Aorta (tissue), 5 donors: ENCODE measurements at regions not wholly inside any gene's neighbourhood (a gene's known extent, or its start where the extent isn't known, plus 50 kb on each side); places are given as distances from the start of the nearest gene placed in this dataset.

Source experiments
- ATAC-seq: fragments of 200-7000 bp; cut with Tn5 transposase; one replicate; pipeline ENCODE4 v1.9.1; 2022; ENCODE audit warnings: moderate library complexity; ENCODE audit not compliant: low FRiP score
- DNase-seq, 2 donors: peaks; one replicate each; pipeline ENCODE4 v3.0.0-alpha.2; 2020
- H3K27ac ChIP-seq, 2 donors: one replicate each; pipeline ENCODE4 v1.5.1; 2013; ENCODE audit warnings: low read length in 2 of 2, mild to moderate bottlenecking in 2 of 2, moderate library complexity in 2 of 2, control low read depth in 1 of 2, inconsistent platforms in 1 of 2, low read depth in 1 of 2
- H3K27me3 ChIP-seq, 2 donors: one replicate each; pipeline ENCODE4 v1.6.1; 2013; ENCODE audit warnings: control low read depth in 1 of 2, low read length in 1 of 2, mild to moderate bottlenecking in 1 of 2, moderate library complexity in 1 of 2; ENCODE audit not compliant: insufficient read depth in 2 of 2, control insufficient read depth in 1 of 2
- H3K36me3 ChIP-seq, 2 donors: one replicate each; pipeline ENCODE4 v1.6.1; 2013; ENCODE audit warnings: control low read depth in 1 of 2, low read length in 1 of 2, mild to moderate bottlenecking in 1 of 2; ENCODE audit not compliant: insufficient read depth in 2 of 2, control insufficient read depth in 1 of 2
- H3K4me1 ChIP-seq, 2 donors: one replicate each; pipeline ENCODE4 v1.6.1; 2013; ENCODE audit warnings: low read length in 2 of 2, control low read depth in 1 of 2, mild to moderate bottlenecking in 1 of 2, moderate library complexity in 1 of 2; ENCODE audit not compliant: insufficient read depth in 2 of 2, control insufficient read depth in 1 of 2
- H3K4me3 ChIP-seq, 2 donors: one replicate each; pipeline ENCODE4 v1.5.1; 2013; ENCODE audit warnings: low read length in 2 of 2, control low read depth in 1 of 2, mild to moderate bottlenecking in 1 of 2
- H3K9me3 ChIP-seq: one replicate; pipeline ENCODE4 v1.6.1; 2013; ENCODE audit warnings: mild to moderate bottlenecking, low read length; ENCODE audit not compliant: control insufficient read depth
- WGBS, 2 donors: extraction: QIAGEN DNeasy Blood & Tissue Kit; methylation state at CpG; one replicate each; pipeline ENCODE4 v1.1.7; 2013; 5-methylcytosine and 5-hydroxymethylcytosine counted together
- intact Hi-C, 2 donors: fragments of 100-400 bp; cut with DNase I; formaldehyde crosslinking; loops; one replicate each; pipeline versions ENCODE4 v1.14.2 to v1.15.0; 2022
- donor health status: healthy with polysubstance abuse.
- donor health status: Bipolar disorder and iron deficiency.
- donor health status: DM: no; HTN: no; CAD: no.
- donor health status: DM: no; HTN: no; CAD: no.
- donor health status: DM: yes; HTN: yes; CAD: no.

DNA sequence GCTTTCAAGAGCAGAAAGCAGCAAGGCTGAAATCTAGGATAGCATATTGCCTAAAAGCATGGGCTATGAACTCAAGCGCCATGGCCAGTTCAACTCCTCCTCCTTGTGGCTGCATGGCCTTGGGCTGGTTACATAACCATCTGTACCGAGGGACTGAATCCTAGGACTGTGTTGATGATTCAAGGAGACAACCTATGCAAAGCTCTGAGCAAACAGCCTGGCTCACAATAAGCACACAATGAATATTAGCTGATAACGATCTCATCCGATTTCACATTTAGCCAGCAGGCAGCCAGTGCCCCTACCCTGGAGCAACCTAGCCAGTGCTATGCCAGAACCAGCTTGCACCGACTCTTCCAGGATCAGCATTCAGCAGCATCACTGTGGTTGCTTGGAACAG lies 698.4 kb downstream of the TBC1D22A start:
- no peak for DNase-seq
- Histone ChIP-seq H3K27ac (no peak overlapping the region), H3K27me3 (no peaks in the 10 kb centered on the region), H3K9me3 (no peaks in the 10 kb centered on the region), H3K4me1 (no peaks in the 10 kb centered on the region), H3K4me3 (no peak overlapping the region), H3K36me3 (no peaks in the 10 kb centered on the region)
- no peak for ATAC-seq
- WGBS, 2 donors = 76 to 80% methylated on average over 5 of the region's 5 CpGs
- intact Hi-C loops = no loop called here

DNA sequence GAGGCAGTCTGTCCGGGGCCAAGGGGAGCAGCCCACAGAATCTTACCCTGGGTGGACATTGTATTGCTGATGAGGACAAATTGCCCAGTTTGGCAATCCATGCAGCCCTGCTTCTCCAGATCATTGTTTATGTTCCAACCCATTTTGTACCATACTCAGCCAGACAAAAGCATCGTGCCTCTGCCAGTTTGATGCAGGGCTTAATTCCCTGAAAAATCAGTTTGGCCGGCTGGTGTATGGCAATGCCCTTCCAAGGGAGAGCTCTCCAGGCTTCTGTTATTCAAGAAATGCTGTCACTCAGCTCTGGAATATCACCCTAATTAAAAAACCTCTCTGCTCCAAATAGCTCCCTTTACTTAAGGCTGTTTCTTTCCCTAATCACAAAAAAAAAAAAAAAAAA lies 697.7 kb downstream of the TBC1D22A start:
- H3K36me3 ChIP-seq = no peaks in the 10 kb centered on the region
- no peaks in the 10 kb centered on the region for H3K9me3 ChIP-seq
- 69 to 73% methylated on average over 3 of the region's 3 CpGs for WGBS, 2 donors
- H3K4me3 ChIP-seq = no peak overlapping the region
- DNase-seq (no peak), ATAC-seq (no peak)
- H3K27ac ChIP-seq = no peak overlapping the region
- no peaks in the 10 kb centered on the region for H3K27me3 ChIP-seq
- no peaks in the 10 kb centered on the region for H3K4me1 ChIP-seq
- intact Hi-C loops = no loop called here

DNA sequence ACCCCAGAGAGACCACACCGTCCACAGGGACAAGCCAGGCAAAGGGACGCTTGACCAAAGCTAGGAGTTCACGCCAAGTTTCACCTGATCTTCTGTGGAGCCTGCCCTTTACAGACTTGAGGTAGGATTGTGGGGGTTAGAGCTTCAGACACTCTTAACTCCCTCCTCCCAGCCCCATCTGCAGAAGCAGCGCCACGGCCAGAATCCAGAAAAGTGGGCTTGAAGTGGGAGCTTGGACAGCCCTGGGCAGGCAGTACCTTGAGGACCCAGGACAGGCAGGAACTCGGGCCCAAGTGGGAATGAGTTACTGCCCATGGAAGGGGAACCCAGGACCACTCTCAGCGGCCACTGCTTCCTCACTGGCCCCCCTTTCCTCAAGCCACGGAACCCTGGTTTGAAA lies 695.9 kb downstream of the TBC1D22A start:
- intact Hi-C loops = no loop called here
- Histone ChIP-seq H3K36me3 (no peaks in the 10 kb centered on the region), H3K27ac (no peak overlapping the region), H3K4me1 (no peaks in the 10 kb centered on the region), H3K27me3 (no peaks in the 10 kb centered on the region), H3K4me3 (no peak overlapping the region), H3K9me3 (no peaks in the 10 kb centered on the region)
- ATAC-seq = no peak
- 87 to 89% methylated on average over 8 of the region's 8 CpGs for WGBS, 2 donors
- DNase-seq = no peak

DNA sequence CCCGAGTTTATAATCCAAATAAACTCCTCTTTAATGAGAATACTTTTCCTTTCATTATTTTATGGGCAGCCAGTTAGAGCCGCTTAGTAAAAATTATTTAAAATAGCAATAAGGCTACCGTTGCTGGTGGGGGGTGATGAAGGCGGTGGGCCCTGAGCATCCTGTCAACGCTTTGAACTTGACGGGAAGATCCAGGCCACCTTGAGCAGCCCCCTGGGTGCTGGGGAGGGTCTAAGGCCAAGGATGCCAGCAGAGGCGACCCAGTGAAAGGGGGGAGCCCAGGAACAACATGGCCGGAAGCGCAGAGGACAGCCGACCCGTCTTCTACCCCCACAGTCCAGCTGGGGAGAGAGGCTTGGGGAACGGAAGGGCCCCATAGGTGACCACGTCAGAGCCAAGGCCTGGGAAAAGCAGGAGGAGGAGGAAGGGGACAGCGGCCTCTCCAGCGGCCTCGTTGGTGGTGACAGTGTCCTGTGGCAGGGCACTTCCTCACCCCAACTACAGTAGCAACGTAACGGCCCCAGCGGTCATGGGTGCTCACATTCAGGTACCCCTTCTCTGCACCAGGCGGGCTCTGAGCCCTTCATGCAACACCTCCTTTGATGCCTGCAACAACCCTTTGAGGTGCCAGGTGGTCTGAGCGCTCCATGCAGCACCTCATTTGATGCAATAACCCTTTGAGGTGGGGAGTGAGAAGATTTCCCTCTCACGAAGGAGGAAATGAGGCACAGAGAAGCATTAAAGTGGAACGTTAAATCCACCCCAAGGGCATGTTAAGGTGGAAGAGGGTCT lies 695.3 kb downstream of the TBC1D22A start:
- Histone ChIP-seq H3K36me3 (no peaks in the 10 kb centered on the region), H3K9me3 (no peaks in the 10 kb centered on the region), H3K27ac (no peak overlapping the region), H3K4me1 (no peaks in the 10 kb centered on the region), H3K27me3 (no peaks in the 10 kb centered on the region), H3K4me3 (no peak overlapping the region)
- intact Hi-C loops = no loop called here
- no peak for ATAC-seq
- DNase-seq = no peak
- WGBS, 2 donors = 89 to 91% methylated on average over 23 of the region's 23 CpGs

DNA sequence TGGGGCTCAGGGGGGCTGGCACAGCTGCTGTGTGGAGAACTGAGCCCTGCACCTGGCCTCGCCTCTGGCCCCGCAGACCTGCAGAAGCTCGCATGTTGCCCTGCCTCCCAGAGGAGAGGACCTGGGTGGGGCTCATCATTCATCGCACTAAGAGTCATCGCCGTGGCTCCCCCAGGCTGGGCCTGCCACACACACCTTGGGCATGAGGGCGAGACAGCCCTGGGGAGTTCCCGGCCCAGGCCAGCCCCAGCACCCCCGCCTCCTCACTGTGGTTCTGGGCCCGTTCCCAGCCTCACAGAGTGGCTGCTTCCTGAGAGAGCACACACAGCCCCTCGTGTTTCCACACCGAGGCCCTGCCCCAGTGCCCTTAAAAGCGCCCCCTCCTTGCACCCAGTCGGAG lies 694.6 kb downstream of the TBC1D22A start:
- Histone ChIP-seq H3K4me1 (no peaks in the 10 kb centered on the region), H3K27ac (no peak overlapping the region), H3K9me3 (no peaks in the 10 kb centered on the region), H3K36me3 (no peaks in the 10 kb centered on the region), H3K4me3 (no peak overlapping the region), H3K27me3 (no peaks in the 10 kb centered on the region)
- intact Hi-C loops = no loop called here
- DNase-seq (no peak), ATAC-seq (no peak)
- WGBS, 2 donors = 88 to 89% methylated on average over 13 to 14 of the region's 14 CpGs

DNA sequence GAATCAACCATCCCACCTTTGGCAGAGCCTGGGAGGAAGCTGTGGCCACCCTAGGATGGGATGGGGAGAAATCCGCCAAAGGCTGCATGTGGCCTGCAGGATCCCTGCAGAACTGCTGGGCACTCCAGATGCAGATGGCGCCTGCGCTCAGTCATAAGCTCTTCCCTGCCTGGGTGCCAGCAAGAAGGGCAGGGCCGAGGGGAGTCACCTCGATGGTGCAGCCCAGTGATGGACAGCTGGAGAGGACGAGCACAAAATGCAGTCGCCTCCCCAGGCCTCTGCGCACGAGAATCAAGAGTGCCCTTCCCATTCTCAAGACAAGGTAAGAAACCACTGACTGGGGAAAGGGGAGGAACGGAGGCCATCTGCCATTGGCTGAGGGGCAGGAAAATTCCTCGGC lies 693.6 kb downstream of the TBC1D22A start:
- ATAC-seq (no peak), DNase-seq (no peak)
- Histone ChIP-seq H3K27me3 (no peaks in the 10 kb centered on the region), H3K27ac (no peak overlapping the region), H3K36me3 (no peaks in the 10 kb centered on the region), H3K4me1 (no peaks in the 10 kb centered on the region), H3K9me3 (no peaks in the 10 kb centered on the region), H3K4me3 (no peak overlapping the region)
- intact Hi-C loops = no loop called here
- 72 to 83% methylated on average over 11 of the region's 11 CpGs for WGBS, 2 donors

DNA sequence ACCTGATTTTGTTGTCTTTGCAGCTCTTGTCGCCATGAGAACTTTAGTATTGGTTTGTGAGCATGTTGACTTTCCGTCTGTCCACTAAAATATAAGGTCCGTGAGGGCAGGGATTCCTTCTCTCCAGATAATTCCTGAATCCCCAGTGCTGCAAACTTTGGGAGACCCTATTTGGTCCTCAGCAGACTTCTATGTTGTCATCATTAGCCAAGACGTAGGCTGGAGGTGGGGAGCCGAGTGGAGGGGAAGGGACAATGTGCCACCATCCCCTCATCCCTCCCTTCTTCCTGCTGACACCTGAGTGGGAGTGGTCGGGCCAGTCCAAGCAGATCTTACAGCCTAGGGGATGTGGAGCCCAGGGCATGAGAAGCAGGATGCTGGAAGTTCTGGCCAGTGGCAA lies 690.6 kb downstream of the TBC1D22A start:
- no peaks in the 10 kb centered on the region for H3K9me3 ChIP-seq
- H3K4me3 ChIP-seq = no peak overlapping the region
- H3K4me1 ChIP-seq = no peaks in the 10 kb centered on the region
- no peaks in the 10 kb centered on the region for H3K27me3 ChIP-seq
- H3K27ac ChIP-seq = no peak overlapping the region
- H3K36me3 ChIP-seq = no peaks in the 10 kb centered on the region
- ATAC-seq (no peak), DNase-seq (no peak)
- WGBS, 2 donors = 86 to 88% methylated on average over 6 of the region's 6 CpGs
- intact Hi-C loops = no loop called here

DNA sequence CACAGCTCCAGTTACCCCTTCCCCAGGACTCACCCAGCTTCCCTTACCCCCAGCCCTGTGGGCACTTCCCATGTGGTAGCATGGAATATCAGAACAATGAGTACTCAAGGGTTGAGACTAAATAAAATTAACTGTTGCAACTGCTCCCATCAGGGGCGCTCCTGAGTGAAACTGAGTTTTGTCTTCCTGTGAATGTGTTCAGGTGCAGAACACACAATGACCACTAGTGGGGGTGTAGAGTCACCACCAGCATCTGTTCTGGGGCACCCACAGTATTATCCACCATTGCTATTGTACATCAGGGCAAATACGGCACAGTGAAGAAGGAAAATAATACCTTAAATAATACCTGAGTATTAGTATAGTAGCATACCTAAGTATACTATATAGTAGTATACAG lies 689.7 kb downstream of the TBC1D22A start:
- intact Hi-C loops = no loop called here
- DNase-seq (no peak), ATAC-seq (no peak)
- no peak overlapping the region for H3K27ac ChIP-seq
- H3K4me3 ChIP-seq = no peak overlapping the region
- H3K27me3 ChIP-seq = no peaks in the 10 kb centered on the region
- H3K9me3 ChIP-seq = no peaks in the 10 kb centered on the region
- 79 to 83% methylated on average over 2 of the region's 2 CpGs for WGBS, 2 donors
- H3K4me1 ChIP-seq = no peaks in the 10 kb centered on the region
- no peaks in the 10 kb centered on the region for H3K36me3 ChIP-seq

DNA sequence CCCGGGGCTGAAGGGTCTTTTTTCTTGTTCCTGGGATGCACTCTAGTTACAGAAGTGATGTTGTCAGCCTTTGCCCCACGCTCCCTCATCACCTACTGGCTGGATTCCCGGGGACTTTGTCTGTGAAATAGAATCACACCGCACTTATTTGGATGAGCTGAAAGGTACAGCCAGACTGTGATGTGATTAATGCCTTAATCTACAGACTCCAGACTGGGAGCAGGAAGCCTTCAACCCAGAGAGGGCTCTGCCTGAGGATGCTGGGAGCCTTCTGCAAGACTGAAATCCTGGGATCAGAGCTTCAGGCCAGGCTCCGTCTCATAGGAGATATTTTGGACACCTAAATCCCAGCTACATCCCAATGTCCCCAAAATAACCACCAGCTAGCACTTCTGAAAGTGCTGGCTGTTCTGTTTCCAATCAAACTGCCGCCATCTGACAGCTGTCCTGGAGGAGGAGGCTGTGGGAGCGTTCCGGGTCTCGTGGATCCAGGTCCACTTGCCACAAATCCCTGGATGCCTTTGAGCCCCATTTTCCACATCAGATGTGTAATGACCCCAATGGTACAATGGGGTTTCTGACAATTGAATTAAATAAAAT lies 688.5 kb downstream of the TBC1D22A start:
- ATAC-seq = no peak

More for the DNA sequence above, 688.5 kb downstream of the TBC1D22A start:
- H3K4me1 ChIP-seq = no peaks in the 10 kb centered on the region
- H3K27me3 ChIP-seq = no peaks in the 10 kb centered on the region
- 77 to 78% methylated on average over 9 of the region's 9 CpGs for WGBS, 2 donors
- H3K27ac ChIP-seq = no peak overlapping the region
- intact Hi-C loops = no loop called here
- H3K4me3 ChIP-seq = no peak overlapping the region
- DNase-seq = no peak
- no peaks in the 10 kb centered on the region for H3K36me3 ChIP-seq
- no peaks in the 10 kb centered on the region for H3K9me3 ChIP-seq
